HEK293 (cell line): ENCODE measurements at regions not wholly inside any gene's neighbourhood (a gene's known extent, or its start where the extent isn't known, plus 50 kb on each side); places are given as distances from the start of the nearest gene placed in this dataset.

Experiments
- CTCF ChIA-PET: fragments of 350-600 bp; formaldehyde crosslinking; extraction: SDS; loops from one replicate; lab custom pipeline; 2021; ENCODE audit warnings: antibody characterized with exemption; lab: Yijun Ruan, JAX
- POLR2A ChIA-PET: fragments of 300-600 bp; formaldehyde crosslinking; extraction: SDS; loops from one replicate; lab custom pipeline; 2020; ENCODE audit warnings: antibody characterized with exemption, inconsistent platforms; lab: Yijun Ruan, JAX
- H3K27ac ChIP-seq: fragments of 200-500 bp; sonication (Bioruptor generic); 2 replicates; pipeline ENCODE4 v1.5.1; 2014; ENCODE audit warnings: low read depth, low read length, control low read depth, inconsistent platforms; ENCODE audit errors: extremely low read depth
- H3K36me3 ChIP-seq, 2 experiments: fragments of 200-500 bp in 1 of 2; sonication (Bioruptor generic) in 1 of 2; 1 replicate in 1 of 2; 2 replicates in 1 of 2; pipeline ENCODE4 v1.5.1; 2014 to 2017; ENCODE audit warnings: inconsistent platforms in 2 of 2, low read length in 2 of 2; ENCODE audit not compliant: control insufficient read depth in 2 of 2, insufficient read depth in 1 of 2
- H3K4me1 ChIP-seq: fragments of 200-500 bp; sonication (Bioruptor generic); 2 replicates; pipeline ENCODE4 v1.5.1; 2014; ENCODE audit warnings: mild to moderate bottlenecking, low read length, inconsistent platforms; ENCODE audit not compliant: control insufficient read depth, insufficient read depth
- H3K4me3 ChIP-seq: 2 replicates; pipeline ENCODE4 v1.5.1; 2011; ENCODE audit warnings: low read depth, mild to moderate bottlenecking, control low read depth, low read length, moderate library complexity
- H3K9me3 ChIP-seq: fragments of 200-500 bp; sonication (Bioruptor generic); 2 replicates; pipeline ENCODE4 v1.5.1; 2014; ENCODE audit warnings: low read depth, low read length, inconsistent platforms; ENCODE audit not compliant: control insufficient read depth, insufficient read depth
- KLF1 ChIP-seq: fragments of 450-650 bp; formaldehyde crosslinking; IDR thresholded peaks from 2 replicates; pipeline ENCODE4 v1.5.1; 2016; ENCODE audit warnings: missing biosample characterization, missing genetic modification characterization
- ZBTB6 ChIP-seq: fragments of 450-650 bp; formaldehyde crosslinking; IDR thresholded peaks from 2 replicates; pipeline ENCODE4 v1.5.1; 2017; ENCODE audit warnings: missing biosample characterization, missing genetic modification characterization
- ZBTB7A ChIP-seq: fragments of 450-650 bp; formaldehyde crosslinking; IDR thresholded peaks from 2 replicates; pipeline ENCODE4 v1.5.1; 2016; ENCODE audit warnings: low read depth, missing biosample characterization, missing genetic modification characterization
- ZNF114 ChIP-seq: fragments of 450-650 bp; formaldehyde crosslinking; IDR thresholded peaks from 2 replicates; pipeline ENCODE4 v1.5.0; 2017; ENCODE audit warnings: missing biosample characterization, missing genetic modification characterization
- ZNF132 ChIP-seq: fragments of 450-650 bp; formaldehyde crosslinking; IDR thresholded peaks from 2 replicates; pipeline ENCODE4 v1.5.1; 2017; ENCODE audit warnings: missing biosample characterization, missing genetic modification characterization, borderline replicate concordance
- ZNF146 ChIP-seq: fragments of 450-650 bp; formaldehyde crosslinking; IDR thresholded peaks from 2 replicates; pipeline ENCODE4 v1.5.1; 2016; ENCODE audit warnings: missing biosample characterization, missing genetic modification characterization
- ZNF157 ChIP-seq: fragments of 450-650 bp; formaldehyde crosslinking; IDR thresholded peaks from 2 replicates; pipeline ENCODE4 v1.5.1; 2016; ENCODE audit warnings: missing biosample characterization, missing genetic modification characterization
- ZNF501 ChIP-seq: fragments of 450-650 bp; formaldehyde crosslinking; IDR thresholded peaks from 2 replicates; pipeline ENCODE4 v1.5.1; 2016; ENCODE audit warnings: missing biosample characterization, missing genetic modification characterization
- ZNF518A ChIP-seq: fragments of 450-650 bp; formaldehyde crosslinking; conservative IDR thresholded peaks from 2 replicates; pipeline ENCODE4 v1.5.1; 2016; ENCODE audit warnings: low read depth, missing biosample characterization, missing genetic modification characterization
- ZNF610 ChIP-seq: fragments of 450-650 bp; formaldehyde crosslinking; IDR thresholded peaks from 2 replicates; pipeline ENCODE4 v1.5.1; 2016; ENCODE audit warnings: missing biosample characterization, missing genetic modification characterization, borderline replicate concordance
- ZNF629 ChIP-seq: fragments of 450-650 bp; formaldehyde crosslinking; IDR thresholded peaks from 2 replicates; pipeline ENCODE4 v1.5.1; 2017; ENCODE audit warnings: missing biosample characterization, missing genetic modification characterization
- TF ChIP-seq, protein P1 (sequence below): fragments of 450-650 bp; formaldehyde crosslinking; optimal IDR thresholded peaks from 2 replicates; pipeline ENCODE3; 2016; ENCODE audit warnings: missing biosample characterization, mild to moderate bottlenecking, missing genetic modification characterization
- TF ChIP-seq, protein P2 (sequence below): fragments of 450-650 bp; IDR thresholded peaks from 2 replicates; pipeline ENCODE4 v1.5.1; 2018; ENCODE audit warnings: missing biosample characterization, missing genetic modification characterization

- no peaks in the 10 kb centered on the region for H3K9me3 ChIP-seq
- no peaks in the 10 kb centered on the region for H3K36me3 ChIP-seq
- no peak for TF ChIP-seq ZNF132
- TF ChIP-seq, protein P1, sequence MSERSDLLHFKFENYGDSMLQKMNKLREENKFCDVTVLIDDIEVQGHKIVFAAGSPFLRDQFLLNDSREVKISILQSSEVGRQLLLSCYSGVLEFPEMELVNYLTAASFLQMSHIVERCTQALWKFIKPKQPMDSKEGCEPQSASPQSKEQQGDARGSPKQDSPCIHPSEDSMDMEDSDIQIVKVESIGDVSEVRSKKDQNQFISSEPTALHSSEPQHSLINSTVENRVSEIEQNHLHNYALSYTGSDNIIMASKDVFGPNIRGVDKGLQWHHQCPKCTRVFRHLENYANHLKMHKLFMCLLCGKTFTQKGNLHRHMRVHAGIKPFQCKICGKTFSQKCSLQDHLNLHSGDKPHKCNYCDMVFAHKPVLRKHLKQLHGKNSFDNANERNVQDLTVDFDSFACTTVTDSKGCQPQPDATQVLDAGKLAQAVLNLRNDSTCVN (tag by site-specific recombination) = no peak
- TF ChIP-seq ZBTB7A (tag by site-specific recombination) = no peak
- no peak for TF ChIP-seq ZNF114 (tag by site-specific recombination)
- no peak for TF ChIP-seq ZNF501 (tag by site-specific recombination)
- TF ChIP-seq, protein P2, sequence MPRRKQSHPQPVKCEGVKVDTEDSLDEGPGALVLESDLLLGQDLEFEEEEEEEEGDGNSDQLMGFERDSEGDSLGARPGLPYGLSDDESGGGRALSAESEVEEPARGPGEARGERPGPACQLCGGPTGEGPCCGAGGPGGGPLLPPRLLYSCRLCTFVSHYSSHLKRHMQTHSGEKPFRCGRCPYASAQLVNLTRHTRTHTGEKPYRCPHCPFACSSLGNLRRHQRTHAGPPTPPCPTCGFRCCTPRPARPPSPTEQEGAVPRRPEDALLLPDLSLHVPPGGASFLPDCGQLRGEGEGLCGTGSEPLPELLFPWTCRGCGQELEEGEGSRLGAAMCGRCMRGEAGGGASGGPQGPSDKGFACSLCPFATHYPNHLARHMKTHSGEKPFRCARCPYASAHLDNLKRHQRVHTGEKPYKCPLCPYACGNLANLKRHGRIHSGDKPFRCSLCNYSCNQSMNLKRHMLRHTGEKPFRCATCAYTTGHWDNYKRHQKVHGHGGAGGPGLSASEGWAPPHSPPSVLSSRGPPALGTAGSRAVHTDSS (tag by site-specific recombination) = no peak
- no peak overlapping the region for H3K27ac ChIP-seq
- CTCF ChIA-PET = no interaction called here
- no peaks in the 10 kb centered on the region for H3K4me1 ChIP-seq
- POLR2A ChIA-PET = no interaction called here
- no peak overlapping the region for H3K4me3 ChIP-seq
Observed at GRCh38 chr13:110824702-110825300, 90.1 kb downstream of the ANKRD10 start.

DNA sequence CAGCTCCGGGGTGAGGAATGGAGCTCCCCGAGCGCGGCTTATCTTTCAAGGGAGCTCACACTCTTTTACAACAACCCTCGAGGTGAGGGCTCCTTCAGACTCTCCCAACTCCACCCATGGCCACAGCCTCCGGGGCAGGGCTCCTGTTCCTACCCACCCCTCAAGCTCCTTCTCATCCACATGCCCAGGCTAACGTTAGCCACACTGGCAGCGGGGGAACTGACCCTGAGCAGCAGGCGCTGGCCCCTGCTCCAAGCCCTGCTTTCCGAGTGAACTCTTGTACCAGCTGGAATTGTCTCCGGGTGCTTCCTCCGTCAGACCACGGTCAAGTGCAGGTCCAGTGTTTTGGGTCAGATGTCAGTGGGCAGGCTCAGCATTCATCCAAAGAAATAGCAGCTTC, 89.4 kb downstream of the ANKRD10 start:
- H3K27ac ChIP-seq = no peak overlapping the region
- TF ChIP-seq ZNF610 (tag by site-specific recombination) (no peak), ZNF157 (tag by site-specific recombination) (no peak), ZNF629 (no peak), ZBTB6 (tag by site-specific recombination) (no peak), ZNF146 (tag by site-specific recombination) (no peak), ZNF518A (tag by site-specific recombination) (no peak), KLF1 (tag by site-specific recombination) (no peak)
- POLR2A ChIA-PET = no interaction called here
- H3K9me3 ChIP-seq = no peaks in the 10 kb centered on the region
- CTCF ChIA-PET = interaction anchor here (0.6 kb wide), 1 partner anchor 603 kb away, joined by 3 read pairs; no protein-coding TSS in a partner anchor
- H3K4me3 ChIP-seq = no peak overlapping the region
- H3K4me1 ChIP-seq = no peaks in the 10 kb centered on the region
- H3K36me3 ChIP-seq = no peaks in the 10 kb centered on the region
